ENCODE measurements at regions not wholly inside any gene's neighbourhood (a gene's known extent, or its start where the extent isn't known, plus 50 kb on each side); places are given as distances from the start of the nearest gene placed in this dataset.
"Not testable (repeated sequence)": the region's sequence is repeated elsewhere in the genome, so short reads cannot be mapped to it uniquely, and the experiment has no call there.

DNA sequence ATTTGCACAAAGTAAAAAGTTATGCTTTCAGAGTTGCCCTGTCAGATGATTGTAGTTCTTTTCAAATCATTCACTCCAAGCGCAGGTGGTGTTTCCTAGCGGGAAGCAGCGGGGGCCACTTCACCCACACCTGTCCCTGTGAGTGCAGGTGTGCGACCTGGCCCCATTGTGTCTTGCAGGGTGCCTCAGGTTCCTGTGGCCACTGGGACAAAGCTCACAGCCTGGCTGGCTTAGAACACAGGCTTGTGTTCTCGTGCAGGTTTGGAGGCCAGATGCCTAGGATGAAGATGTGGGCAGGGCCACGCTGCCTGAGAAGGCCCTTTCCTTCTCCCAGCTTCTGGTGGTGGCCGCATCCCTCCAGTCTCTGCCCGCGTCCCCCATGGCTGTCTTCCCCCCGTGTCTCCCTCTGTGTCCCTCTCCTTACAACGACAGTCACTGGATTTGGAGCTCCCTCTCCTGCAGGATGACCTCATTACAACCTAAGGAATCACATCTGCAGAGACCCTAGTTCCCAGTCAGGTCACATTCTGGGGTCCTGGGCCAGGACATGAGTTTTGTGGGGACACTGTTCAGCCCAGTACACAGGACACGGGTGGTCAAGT is 90.5 kb downstream of the NPIPB11 start:
- POLR2A ChIA-PET: no interaction called here
- no peak overlapping the region for H3K27ac ChIP-seq (ENCODE audit: low read length)
- no peaks in the 10 kb centered on the region for H3K36me3 ChIP-seq (ENCODE audit: control insufficient read depth in 2 of 2, extremely low read depth in 1 of 2, insufficient read depth in 1 of 2, low read length in 1 of 2)
- no peaks in the 10 kb centered on the region for H3K9me3 Mint-ChIP-seq
- ATAC-seq (replicated peaks in 1 of 4) (no peak), DNase-seq (no peak)
- H3K4me3 Mint-ChIP-seq: no peak overlapping the region
- H3K36me3 Mint-ChIP-seq: no peaks in the 10 kb centered on the region
- H3K27ac Mint-ChIP-seq: no peak overlapping the region
- CTCF ChIA-PET: no interaction called here
- no peaks in the 10 kb centered on the region for H3K9me3 ChIP-seq
- 93% methylated on average over 5 of the region's 12 CpGs for WGBS (ENCODE audit: insufficient coverage)
- no peaks in the 10 kb centered on the region for H3K27me3 ChIP-seq (replicated peaks in 1 of 2; ENCODE audit: control insufficient read depth in 2 of 2, extremely low read depth in 1 of 2, insufficient read depth in 2 of 2, low read length in 1 of 2)
- no peaks in the 10 kb centered on the region for H3K4me1 ChIP-seq (ENCODE audit: control insufficient read depth in 1 of 2, extremely low read depth in 1 of 2, insufficient read depth in 2 of 2, low read length in 2 of 2)
- H3K4me1 Mint-ChIP-seq: peaks cover 2 to 6% (median 5%) of the 10 kb centered on the region in 3 donors
- H3K27me3 Mint-ChIP-seq: no peaks in the 10 kb centered on the region
- H3K4me3 ChIP-seq (ENCODE audit: control insufficient read depth in 1 of 2, extremely low read depth in 1 of 2, low read length in 1 of 2): no peak overlapping the region

- no peaks in the 10 kb centered on the region for H3K4me1 ChIP-seq (ENCODE audit: control insufficient read depth in 1 of 2, extremely low read depth in 1 of 2, insufficient read depth in 2 of 2, low read length in 2 of 2)
- no peaks in the 10 kb centered on the region for H3K27me3 ChIP-seq (replicated peaks in 1 of 2; ENCODE audit: control insufficient read depth in 2 of 2, extremely low read depth in 1 of 2, insufficient read depth in 2 of 2, low read length in 1 of 2)
- H3K27ac Mint-ChIP-seq: no peak overlapping the region
- no peaks in the 10 kb centered on the region for H3K36me3 ChIP-seq (ENCODE audit: control insufficient read depth in 2 of 2, extremely low read depth in 1 of 2, insufficient read depth in 1 of 2, low read length in 1 of 2)
- ATAC-seq (replicated peaks in 1 of 4) (no peak), DNase-seq (no peak)
- H3K9me3 Mint-ChIP-seq: no peaks in the 10 kb centered on the region
- H3K27me3 Mint-ChIP-seq: no peaks in the 10 kb centered on the region
- 90% methylated on average over 2 of the region's 5 CpGs for WGBS (ENCODE audit: insufficient coverage)
- H3K4me3 Mint-ChIP-seq: no peak overlapping the region
- no peak overlapping the region for H3K4me3 ChIP-seq (ENCODE audit: control insufficient read depth in 1 of 2, extremely low read depth in 1 of 2, low read length in 1 of 2)
- no peaks in the 10 kb centered on the region for H3K36me3 Mint-ChIP-seq
- ChIA-PET CTCF (no interaction called here), POLR2A (no interaction called here)
- no peaks in the 10 kb centered on the region for H3K9me3 ChIP-seq
- no peak overlapping the region for H3K27ac ChIP-seq (ENCODE audit: low read length)
- H3K4me1 Mint-ChIP-seq: peaks cover 2 to 6% (median 5%) of the 10 kb centered on the region in 3 donors
These were observed 91.5 kb downstream of the NPIPB11 start for GRCh38 chr16:29315046-29315445.

GRCh38 chr16:29314292-29314934 is 92.1 kb downstream of the NPIPB11 start:
- WGBS (ENCODE audit: insufficient coverage): 92% methylated on average over 14 of the region's 20 CpGs
- no peak overlapping the region for H3K4me3 Mint-ChIP-seq
- ChIA-PET CTCF (no interaction called here), POLR2A (no interaction called here)
- H3K27ac Mint-ChIP-seq: no peak overlapping the region
- no peaks in the 10 kb centered on the region for H3K9me3 Mint-ChIP-seq
- H3K4me1 Mint-ChIP-seq: peaks cover 2 to 6% (median 5%) of the 10 kb centered on the region in 3 donors
- Histone ChIP-seq H3K27ac (ENCODE audit: low read length) (no peak overlapping the region), H3K9me3 (no peaks in the 10 kb centered on the region), H3K4me3 (ENCODE audit: control insufficient read depth in 1 of 2, extremely low read depth in 1 of 2, low read length in 1 of 2) (no peak overlapping the region), H3K4me1 (ENCODE audit: control insufficient read depth in 1 of 2, extremely low read depth in 1 of 2, insufficient read depth in 2 of 2, low read length in 2 of 2) (no peaks in the 10 kb centered on the region), H3K36me3 (ENCODE audit: control insufficient read depth in 2 of 2, extremely low read depth in 1 of 2, insufficient read depth in 1 of 2, low read length in 1 of 2) (no peaks in the 10 kb centered on the region), H3K27me3 (replicated peaks in 1 of 2; ENCODE audit: control insufficient read depth in 2 of 2, extremely low read depth in 1 of 2, insufficient read depth in 2 of 2, low read length in 1 of 2) (no peaks in the 10 kb centered on the region)
- no peaks in the 10 kb centered on the region for H3K36me3 Mint-ChIP-seq
- H3K27me3 Mint-ChIP-seq: no peaks in the 10 kb centered on the region
- DNase-seq: no peak
- ATAC-seq (replicated peaks in 1 of 4): no peak

DNA sequence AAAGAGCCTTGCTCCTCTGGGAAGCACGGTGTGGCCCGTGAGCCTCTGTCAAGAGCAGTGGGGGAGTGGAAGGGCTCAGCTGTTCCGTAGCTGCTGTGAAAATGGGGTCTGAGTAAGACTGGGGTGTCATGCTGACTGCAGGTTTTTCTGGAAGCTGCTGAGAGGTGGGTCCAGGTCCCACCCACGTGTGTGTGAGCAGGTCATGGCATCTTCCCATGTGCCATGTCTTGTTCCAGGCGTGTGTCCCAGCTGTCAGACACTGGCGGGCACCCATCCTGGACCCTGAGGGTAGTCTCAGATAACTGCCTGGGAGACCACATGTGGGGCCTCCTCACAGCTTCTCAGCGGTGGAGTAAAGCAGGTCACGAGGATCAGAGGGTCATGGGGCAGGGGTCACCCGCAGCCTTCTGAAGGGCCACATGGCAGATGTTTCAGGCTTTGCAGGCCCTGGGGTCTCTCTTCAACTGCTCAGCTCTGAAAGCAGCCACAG is 92.9 kb downstream of the NPIPB11 start:
- no peaks in the 10 kb centered on the region for H3K27me3 Mint-ChIP-seq
- Histone ChIP-seq H3K4me1 (ENCODE audit: control insufficient read depth in 1 of 2, extremely low read depth in 1 of 2, insufficient read depth in 2 of 2, low read length in 2 of 2) (no peaks in the 10 kb centered on the region), H3K4me3 (ENCODE audit: control insufficient read depth in 1 of 2, extremely low read depth in 1 of 2, low read length in 1 of 2) (no peak overlapping the region), H3K27ac (ENCODE audit: low read length) (no peak overlapping the region), H3K36me3 (ENCODE audit: control insufficient read depth in 2 of 2, extremely low read depth in 1 of 2, insufficient read depth in 1 of 2, low read length in 1 of 2) (no peaks in the 10 kb centered on the region), H3K9me3 (no peaks in the 10 kb centered on the region), H3K27me3 (replicated peaks in 1 of 2; ENCODE audit: control insufficient read depth in 2 of 2, extremely low read depth in 1 of 2, insufficient read depth in 2 of 2, low read length in 1 of 2) (no peaks in the 10 kb centered on the region)
- CTCF ChIA-PET: no interaction called here
- POLR2A ChIA-PET: no interaction called here
- ATAC-seq (replicated peaks in 1 of 4) (no peak), DNase-seq (no peak)
- no peak overlapping the region for H3K4me3 Mint-ChIP-seq
- H3K36me3 Mint-ChIP-seq: no peaks in the 10 kb centered on the region
- no peaks in the 10 kb centered on the region for H3K9me3 Mint-ChIP-seq
- no peak overlapping the region for H3K27ac Mint-ChIP-seq
- 90% methylated on average over 9 of the region's 9 CpGs for WGBS (ENCODE audit: insufficient coverage)
- H3K4me1 Mint-ChIP-seq: peaks cover 2 to 8% (median 5%) of the 10 kb centered on the region in 3 donors

- Mint-ChIP-seq H3K4me3 (no peak overlapping the region), H3K36me3 (no peaks in the 10 kb centered on the region), H3K9me3 (no peaks in the 10 kb centered on the region), H3K27me3 (no peaks in the 10 kb centered on the region), H3K4me1 (peaks cover 0 to 5% (median 1%) of the 10 kb centered on the region in 3 donors), H3K27ac (no peak overlapping the region)
- Histone ChIP-seq H3K36me3 (ENCODE audit: control insufficient read depth in 2 of 2, extremely low read depth in 1 of 2, insufficient read depth in 1 of 2, low read length in 1 of 2) (no peaks in the 10 kb centered on the region), H3K4me1 (ENCODE audit: control insufficient read depth in 1 of 2, extremely low read depth in 1 of 2, insufficient read depth in 2 of 2, low read length in 2 of 2) (no peaks in the 10 kb centered on the region), H3K27ac (ENCODE audit: low read length) (no peak overlapping the region), H3K4me3 (ENCODE audit: control insufficient read depth in 1 of 2, extremely low read depth in 1 of 2, low read length in 1 of 2) (no peak overlapping the region), H3K27me3 (replicated peaks in 1 of 2; ENCODE audit: control insufficient read depth in 2 of 2, extremely low read depth in 1 of 2, insufficient read depth in 2 of 2, low read length in 1 of 2) (no peaks in the 10 kb centered on the region), H3K9me3 (no peaks in the 10 kb centered on the region)
- ATAC-seq (replicated peaks in 1 of 4): no peak
- DNase-seq: no peak
- ChIA-PET CTCF (no interaction called here), POLR2A (no interaction called here)
- WGBS (ENCODE audit: insufficient coverage): 96% methylated on average over 29 of the region's 33 CpGs
These were observed 93.5 kb downstream of the NPIPB11 start for GRCh38 chr16:29312835-29313558.

GRCh38 chr16:29312345-29312675 is 94.2 kb downstream of the NPIPB11 start:
- H3K27ac Mint-ChIP-seq; DNase-seq; H3K9me3 Mint-ChIP-seq; H3K27me3 Mint-ChIP-seq; ATAC-seq (replicated peaks in 1 of 4); H3K4me3 Mint-ChIP-seq; H3K36me3 ChIP-seq (ENCODE audit: control insufficient read depth in 2 of 2, extremely low read depth in 1 of 2, insufficient read depth in 1 of 2, low read length in 1 of 2); H3K4me3 ChIP-seq (ENCODE audit: control insufficient read depth in 1 of 2, extremely low read depth in 1 of 2, low read length in 1 of 2); H3K4me1 ChIP-seq (ENCODE audit: control insufficient read depth in 1 of 2, extremely low read depth in 1 of 2, insufficient read depth in 2 of 2, low read length in 2 of 2); H3K9me3 ChIP-seq; H3K27ac ChIP-seq (ENCODE audit: low read length); CTCF ChIA-PET; POLR2A ChIA-PET; H3K4me1 Mint-ChIP-seq; H3K27me3 ChIP-seq (replicated peaks in 1 of 2; ENCODE audit: control insufficient read depth in 2 of 2, extremely low read depth in 1 of 2, insufficient read depth in 2 of 2, low read length in 1 of 2); H3K36me3 Mint-ChIP-seq: not testable (repeated sequence)
- 93% methylated on average over 12 of the region's 18 CpGs for WGBS (ENCODE audit: insufficient coverage)

Data from T-cell (primary cell).